Muscle of leg (tissue), 3 donors: ENCODE measurements at regions not wholly inside any gene's neighbourhood (a gene's known extent, or its start where the extent isn't known, plus 50 kb on each side); places are given as distances from the start of the nearest gene placed in this dataset.
A peak's percentile ranks its signal among the peaks of the same experiment; 100 is the strongest.

Source experiments
- DNase-seq: peaks from one replicate; pipeline ENCODE4 v3.0.0; 2013
- H3K27ac ChIP-seq: one replicate; pipeline ENCODE4 v1.5.1; 2013; ENCODE audit warnings: mild to moderate bottlenecking, low read length, control low read depth
- H3K27me3 ChIP-seq: one replicate; pipeline ENCODE4 v1.6.1; 2013; ENCODE audit warnings: low read length; ENCODE audit not compliant: control insufficient read depth, insufficient read depth
- H3K36me3 ChIP-seq: one replicate; pipeline ENCODE4 v1.6.1; 2013; ENCODE audit warnings: low read length; ENCODE audit not compliant: control insufficient read depth, insufficient read depth
- H3K4me1 ChIP-seq: one replicate; pipeline ENCODE4 v1.6.1; 2013; ENCODE audit warnings: low read length; ENCODE audit not compliant: control insufficient read depth, insufficient read depth
- H3K4me3 ChIP-seq: one replicate; pipeline ENCODE4 v1.5.1; 2013; ENCODE audit warnings: low read length, control low read depth
- H3K9me3 ChIP-seq: replicated peaks from 2 replicates; pipeline ENCODE4 v1.6.1; 2013; ENCODE audit warnings: low read depth, low read length; ENCODE audit not compliant: control insufficient read depth
- WGBS: methylation state at CpG from one replicate; pipeline ENCODE4 v1.1.5; 2013; ENCODE audit warnings: missing lambda C conversion rate; ENCODE audit not compliant: insufficient coverage; 5-methylcytosine and 5-hydroxymethylcytosine counted together

- H3K4me1 ChIP-seq, result peaks cover 5% of the 10 kb centered on the region
- no peak overlapping the region for H3K27ac ChIP-seq
- no peaks in the 10 kb centered on the region for H3K9me3 ChIP-seq
- WGBS, result 67% methylated on average over 7 of the region's 10 CpGs
- no peaks in the 10 kb centered on the region for H3K36me3 ChIP-seq
- no peaks in the 10 kb centered on the region for H3K27me3 ChIP-seq
- DNase-seq, result peak; percentile 34
- no peak overlapping the region for H3K4me3 ChIP-seq
Observed at GRCh38 chr6:134630508-134631121, 312.7 kb upstream of the SGK1 start.

GRCh38 chr6:134628154-134628553 lies 310.2 kb upstream of the SGK1 start:
- Histone ChIP-seq H3K36me3 (no peaks in the 10 kb centered on the region), H3K4me1 (peaks cover 5% of the 10 kb centered on the region), H3K4me3 (no peak overlapping the region), H3K9me3 (no peaks in the 10 kb centered on the region), H3K27me3 (no peaks in the 10 kb centered on the region), H3K27ac (no peak overlapping the region)
- WGBS, result no CpG with 5 or more reads among the region's 2 CpGs
- no peak for DNase-seq

GRCh38 chr6:134627707-134628106 lies 309.8 kb upstream of the SGK1 start:
- no CpG with 5 or more reads among the region's 4 CpGs for WGBS

GRCh38 chr6:134626589-134626988 lies 308.7 kb upstream of the SGK1 start:
- H3K36me3 ChIP-seq, result no peaks in the 10 kb centered on the region
- DNase-seq, result no peak
- H3K9me3 ChIP-seq, result no peaks in the 10 kb centered on the region
- H3K4me3 ChIP-seq, result no peak overlapping the region
- H3K27ac ChIP-seq, result no peak overlapping the region
- peaks cover 5% of the 10 kb centered on the region for H3K4me1 ChIP-seq
- 56% methylated on average over 2 of the region's 2 CpGs for WGBS
- H3K27me3 ChIP-seq, result no peaks in the 10 kb centered on the region

More at GRCh38 chr6:134627707-134628106, 309.8 kb upstream of the SGK1 start:
- no peak for DNase-seq
- Histone ChIP-seq H3K27ac (no peak overlapping the region), H3K4me1 (peaks cover 5% of the 10 kb centered on the region), H3K4me3 (no peak overlapping the region), H3K36me3 (no peaks in the 10 kb centered on the region), H3K27me3 (no peaks in the 10 kb centered on the region), H3K9me3 (no peaks in the 10 kb centered on the region)

- H3K9me3 ChIP-seq, result no peaks in the 10 kb centered on the region
- no peak overlapping the region for H3K27ac ChIP-seq
- peak; percentile 26 for DNase-seq
- no peaks in the 10 kb centered on the region for H3K36me3 ChIP-seq
- peaks cover 5% of the 10 kb centered on the region for H3K4me1 ChIP-seq
- no peaks in the 10 kb centered on the region for H3K27me3 ChIP-seq
- WGBS, result no CpG with 5 or more reads among the region's 2 CpGs
- no peak overlapping the region for H3K4me3 ChIP-seq
Observed at GRCh38 chr6:134626086-134626485, 308.2 kb upstream of the SGK1 start.

- Histone ChIP-seq H3K27ac (no peak overlapping the region), H3K36me3 (no peaks in the 10 kb centered on the region), H3K4me3 (no peak overlapping the region), H3K9me3 (no peaks in the 10 kb centered on the region), H3K27me3 (no peaks in the 10 kb centered on the region), H3K4me1 (no peaks in the 10 kb centered on the region)
- 93% methylated on average over 2 of the region's 6 CpGs for WGBS
- no peak for DNase-seq
Observed at GRCh38 chr6:134624781-134625180, 306.9 kb upstream of the SGK1 start.

GRCh38 chr6:134623401-134623800 lies 305.5 kb upstream of the SGK1 start:
- no peak overlapping the region for H3K4me3 ChIP-seq
- H3K4me1 ChIP-seq, result no peaks in the 10 kb centered on the region
- no peaks in the 10 kb centered on the region for H3K9me3 ChIP-seq
- no peak overlapping the region for H3K27ac ChIP-seq
- no peaks in the 10 kb centered on the region for H3K36me3 ChIP-seq
- WGBS, result 73% methylated on average over 5 of the region's 5 CpGs
- DNase-seq, result no peak
- no peaks in the 10 kb centered on the region for H3K27me3 ChIP-seq

- H3K9me3 ChIP-seq, result no peaks in the 10 kb centered on the region
- WGBS, result 80% methylated on average over 1 of the region's 4 CpGs
Observed at GRCh38 chr6:134622382-134623173, 304.7 kb upstream of the SGK1 start.

GRCh38 chr6:134621858-134622257 lies 303.9 kb upstream of the SGK1 start:
- H3K4me3 ChIP-seq, result no peak overlapping the region
- H3K9me3 ChIP-seq, result no peaks in the 10 kb centered on the region
- no peaks in the 10 kb centered on the region for H3K27me3 ChIP-seq
- no peaks in the 10 kb centered on the region for H3K4me1 ChIP-seq
- no peak for DNase-seq
- H3K27ac ChIP-seq, result no peak overlapping the region
- no peaks in the 10 kb centered on the region for H3K36me3 ChIP-seq

More at GRCh38 chr6:134622382-134623173, 304.7 kb upstream of the SGK1 start:
- H3K36me3 ChIP-seq, result no peaks in the 10 kb centered on the region
- no peaks in the 10 kb centered on the region for H3K27me3 ChIP-seq
- H3K4me3 ChIP-seq, result no peak overlapping the region
- no peak for DNase-seq
- no peaks in the 10 kb centered on the region for H3K4me1 ChIP-seq
- no peak overlapping the region for H3K27ac ChIP-seq

GRCh38 chr6:134619789-134620188 lies 301.9 kb upstream of the SGK1 start:
- H3K27ac ChIP-seq, result no peak overlapping the region
- 78% methylated on average over 3 of the region's 4 CpGs for WGBS
- DNase-seq, result no peak

More at GRCh38 chr6:134619789-134620188, 301.9 kb upstream of the SGK1 start:
- Histone ChIP-seq H3K36me3 (no peaks in the 10 kb centered on the region), H3K4me1 (no peaks in the 10 kb centered on the region), H3K27me3 (no peaks in the 10 kb centered on the region), H3K9me3 (no peaks in the 10 kb centered on the region), H3K4me3 (no peak overlapping the region)
